ENCODE measurements at regions not wholly inside any gene's neighbourhood (a gene's known extent, or its start where the extent isn't known, plus 50 kb on each side); places are given as distances from the start of the nearest gene placed in this dataset.

DNA sequence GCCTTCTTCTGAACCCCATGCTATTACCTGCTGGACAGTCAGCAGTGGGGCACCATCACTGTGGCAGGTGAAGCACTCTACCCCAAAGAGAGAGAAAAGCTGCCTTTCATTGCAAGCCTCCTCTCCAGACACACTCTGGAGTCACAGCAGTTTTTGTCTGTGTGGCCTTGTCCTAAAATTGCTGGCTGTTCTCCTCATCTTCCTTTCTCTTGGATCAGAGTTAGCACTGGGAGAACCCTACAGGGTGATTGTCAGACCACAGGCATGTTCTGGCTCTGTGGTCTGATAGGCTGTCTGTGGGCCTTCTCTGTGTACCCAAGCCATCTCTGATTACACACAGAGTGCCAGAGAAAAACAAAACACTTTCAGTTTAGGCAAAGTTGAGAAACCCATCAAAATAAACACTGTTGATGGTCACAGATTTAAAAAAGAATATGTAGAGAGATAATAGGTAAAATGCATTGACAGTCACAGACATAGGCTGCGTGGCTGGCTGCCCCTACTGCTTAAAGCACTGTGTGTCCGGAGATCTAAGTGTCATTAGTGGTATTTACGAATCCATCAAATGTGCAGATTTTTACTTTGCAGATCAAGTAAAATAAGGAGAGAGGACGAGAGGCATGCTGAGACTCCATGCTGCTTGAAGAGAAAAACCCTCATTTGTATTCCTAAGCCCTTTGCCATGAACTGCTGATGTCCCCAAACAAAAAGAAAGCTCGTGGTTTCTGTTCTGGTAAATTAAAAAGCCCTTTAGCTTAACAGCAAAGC, 689.9 kb downstream of the TUSC7 start:
- Mint-ChIP-seq H3K9me3 (no peaks in the 10 kb centered on the region), H3K36me3 (ENCODE audit: low read depth) (no peaks in the 10 kb centered on the region), H3K27me3 (no peaks in the 10 kb centered on the region), H3K27ac (no peak overlapping the region), H3K4me3 (no peak overlapping the region), H3K4me1 (ENCODE audit: low read depth) (no peaks in the 10 kb centered on the region)
- Histone ChIP-seq H3K27ac (ENCODE audit: low read depth in 1 of 2, low read length in 2 of 2) (no peak overlapping the region), H3K9me3 (ENCODE audit: control insufficient read depth in 1 of 2, insufficient read depth in 1 of 2, low read length in 2 of 2) (no peaks in the 10 kb centered on the region), H3K4me3 (ENCODE audit: low read length) (no peak overlapping the region), H3K36me3 (ENCODE audit: insufficient read depth, low read length) (no peaks in the 10 kb centered on the region), H3K27me3 (ENCODE audit: control insufficient read depth in 1 of 2, insufficient read depth in 2 of 2, low read length in 2 of 2) (no peaks in the 10 kb centered on the region), H3K4me1 (ENCODE audit: insufficient read depth, low read length) (no peaks in the 10 kb centered on the region)
- TF ChIP-seq, protein P1, sequence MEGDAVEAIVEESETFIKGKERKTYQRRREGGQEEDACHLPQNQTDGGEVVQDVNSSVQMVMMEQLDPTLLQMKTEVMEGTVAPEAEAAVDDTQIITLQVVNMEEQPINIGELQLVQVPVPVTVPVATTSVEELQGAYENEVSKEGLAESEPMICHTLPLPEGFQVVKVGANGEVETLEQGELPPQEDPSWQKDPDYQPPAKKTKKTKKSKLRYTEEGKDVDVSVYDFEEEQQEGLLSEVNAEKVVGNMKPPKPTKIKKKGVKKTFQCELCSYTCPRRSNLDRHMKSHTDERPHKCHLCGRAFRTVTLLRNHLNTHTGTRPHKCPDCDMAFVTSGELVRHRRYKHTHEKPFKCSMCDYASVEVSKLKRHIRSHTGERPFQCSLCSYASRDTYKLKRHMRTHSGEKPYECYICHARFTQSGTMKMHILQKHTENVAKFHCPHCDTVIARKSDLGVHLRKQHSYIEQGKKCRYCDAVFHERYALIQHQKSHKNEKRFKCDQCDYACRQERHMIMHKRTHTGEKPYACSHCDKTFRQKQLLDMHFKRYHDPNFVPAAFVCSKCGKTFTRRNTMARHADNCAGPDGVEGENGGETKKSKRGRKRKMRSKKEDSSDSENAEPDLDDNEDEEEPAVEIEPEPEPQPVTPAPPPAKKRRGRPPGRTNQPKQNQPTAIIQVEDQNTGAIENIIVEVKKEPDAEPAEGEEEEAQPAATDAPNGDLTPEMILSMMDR (IDR thresholded peaks at IDR 0.05): no peak
- CTCF ChIA-PET: no interaction called here
- POLR2A ChIA-PET: no interaction called here
- ATAC-seq (ENCODE audit: poor library complexity): no peak
- DNase-seq: no peak
- intact Hi-C loops (cut with DNase I, micrococcal nuclease): no loop called here

DNA sequence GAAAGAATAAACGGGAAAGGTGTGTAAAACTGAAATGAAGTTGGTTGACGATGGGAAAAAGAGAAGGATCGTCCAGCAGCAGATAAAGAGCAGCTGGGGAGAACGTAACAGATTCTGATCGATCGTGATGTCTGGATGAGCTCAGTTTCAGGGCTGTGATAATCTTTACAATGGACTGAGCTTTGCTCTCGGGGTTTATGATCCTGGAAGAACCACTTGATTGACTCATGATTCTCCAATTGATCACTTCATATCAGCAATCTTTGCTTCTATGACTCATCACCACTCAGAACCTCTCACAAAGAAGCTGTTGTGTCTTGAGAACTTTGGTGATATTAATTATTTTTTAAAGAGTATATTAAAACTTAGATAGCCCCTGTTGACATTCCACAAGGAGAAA, 690.7 kb downstream of the TUSC7 start:
- Histone ChIP-seq H3K9me3 (ENCODE audit: control insufficient read depth in 1 of 2, insufficient read depth in 1 of 2, low read length in 2 of 2) (no peaks in the 10 kb centered on the region), H3K4me1 (ENCODE audit: insufficient read depth, low read length) (no peaks in the 10 kb centered on the region), H3K27ac (ENCODE audit: low read depth in 1 of 2, low read length in 2 of 2) (no peak overlapping the region), H3K4me3 (ENCODE audit: low read length) (no peak overlapping the region), H3K36me3 (ENCODE audit: insufficient read depth, low read length) (no peaks in the 10 kb centered on the region), H3K27me3 (ENCODE audit: control insufficient read depth in 1 of 2, insufficient read depth in 2 of 2, low read length in 2 of 2) (no peaks in the 10 kb centered on the region)
- ATAC-seq (ENCODE audit: poor library complexity): no peak
- intact Hi-C loops (cut with DNase I, micrococcal nuclease): no loop called here
- no peaks in the 10 kb centered on the region for H3K9me3 Mint-ChIP-seq
- no peak for DNase-seq
- no peak overlapping the region for H3K27ac Mint-ChIP-seq
- no peaks in the 10 kb centered on the region for H3K27me3 Mint-ChIP-seq
- H3K4me1 Mint-ChIP-seq (ENCODE audit: low read depth): no peaks in the 10 kb centered on the region
- CTCF ChIA-PET: no interaction called here
- TF ChIP-seq, protein P1 (IDR thresholded peaks at IDR 0.05): no peak
- POLR2A ChIA-PET: no interaction called here
- no peaks in the 10 kb centered on the region for H3K36me3 Mint-ChIP-seq (ENCODE audit: low read depth)
- no peak overlapping the region for H3K4me3 Mint-ChIP-seq

- H3K36me3 ChIP-seq (ENCODE audit: insufficient read depth, low read length): no peaks in the 10 kb centered on the region
- DNase-seq: no peak
- Mint-ChIP-seq H3K27ac (no peak overlapping the region), H3K4me1 (ENCODE audit: low read depth) (no peaks in the 10 kb centered on the region), H3K9me3 (no peaks in the 10 kb centered on the region), H3K36me3 (ENCODE audit: low read depth) (no peaks in the 10 kb centered on the region), H3K4me3 (no peak overlapping the region), H3K27me3 (no peaks in the 10 kb centered on the region)
- no peak overlapping the region for H3K27ac ChIP-seq (ENCODE audit: low read depth in 1 of 2, low read length in 2 of 2)
- intact Hi-C loops (cut with DNase I, micrococcal nuclease): no loop called here
- no peak for ATAC-seq (ENCODE audit: poor library complexity)
- no peaks in the 10 kb centered on the region for H3K27me3 ChIP-seq (ENCODE audit: control insufficient read depth in 1 of 2, insufficient read depth in 2 of 2, low read length in 2 of 2)
- ChIA-PET POLR2A (no interaction called here), CTCF (no interaction called here)
- no peak overlapping the region for H3K4me3 ChIP-seq (ENCODE audit: low read length)
- no peaks in the 10 kb centered on the region for H3K4me1 ChIP-seq (ENCODE audit: insufficient read depth, low read length)
- H3K9me3 ChIP-seq (ENCODE audit: control insufficient read depth in 1 of 2, insufficient read depth in 1 of 2, low read length in 2 of 2): no peaks in the 10 kb centered on the region
- TF ChIP-seq, protein P1 (IDR thresholded peaks at IDR 0.05): no peak
These were observed 694.6 kb downstream of the TUSC7 start for GRCh38 chr3:117404141-117404540.

Measured in CD4-positive, alpha-beta T cell (primary cell).